Keratinocyte (primary cell): ENCODE measurements at regions not wholly inside any gene's neighbourhood (a gene's known extent, or its start where the extent isn't known, plus 50 kb on each side); places are given as distances from the start of the nearest gene placed in this dataset.

ENCODE experiments used
- DNase-seq: peaks from one replicate; pipeline ENCODE4 v3.0.0-alpha.2; 2011; ENCODE audit warnings: low read depth, missing footprints, low spot score
- FAIRE-seq: peaks from 2 replicates; lab custom pipeline; 2011; peaks lifted over from hg19 to GRCh38; lab: Jason Lieb, UNC
- H2AFZ ChIP-seq: 2 replicates; pipeline ENCODE4 v1.6.0; 2012; ENCODE audit warnings: low read length, control low read depth, inconsistent platforms; ENCODE audit not compliant: control insufficient read depth
- H3K27ac ChIP-seq: 2 replicates; pipeline ENCODE4 v1.5.1; 2011; ENCODE audit warnings: low read length; ENCODE audit not compliant: control insufficient read depth, insufficient read depth
- H3K27me3 ChIP-seq: 3 replicates; pipeline ENCODE4 v1.6.0; 2011; ENCODE audit warnings: low read length; ENCODE audit not compliant: control insufficient read depth, insufficient read depth; ENCODE audit errors: extremely low read depth
- H3K36me3 ChIP-seq, 2 experiments: 2 replicates in 1 of 2; 3 replicates in 1 of 2; pipeline ENCODE4 v1.5.1; 2011; ENCODE audit warnings: low read length in 2 of 2, mild to moderate bottlenecking in 1 of 2; ENCODE audit not compliant: control insufficient read depth in 2 of 2, insufficient read depth in 2 of 2; ENCODE audit errors: extremely low read depth in 1 of 2
- H3K4me1 ChIP-seq: 3 replicates; pipeline ENCODE4 v1.5.1; 2011; ENCODE audit warnings: low read length; ENCODE audit not compliant: control insufficient read depth, insufficient read depth; ENCODE audit errors: extremely low read depth
- H3K4me2 ChIP-seq: 3 replicates; pipeline ENCODE4 v1.6.0; 2011; ENCODE audit warnings: low read depth, low read length; ENCODE audit not compliant: control insufficient read depth, insufficient read depth; ENCODE audit errors: extremely low read depth
- H3K4me3 ChIP-seq, 3 experiments: fragments of 200-600 bp in 1 of 3; sonication (generic) in 1 of 3; 2 replicates in 2 of 3; 3 replicates in 1 of 3; pipeline ENCODE4 v1.5.1; 2011 to 2016; ENCODE audit warnings: low read length in 3 of 3, mild to moderate bottlenecking in 3 of 3, control low read depth in 2 of 3, inconsistent platforms in 1 of 3, low read depth in 1 of 3, mixed read lengths in 1 of 3, mixed run types in 1 of 3, moderate library complexity in 1 of 3; ENCODE audit not compliant: control insufficient read depth in 2 of 3, insufficient read depth in 2 of 3; ENCODE audit errors: extremely low read depth in 1 of 3
- H3K79me2 ChIP-seq: 2 replicates; pipeline ENCODE4 v1.6.0; 2012; ENCODE audit warnings: low read length; ENCODE audit not compliant: control insufficient read depth, insufficient read depth
- H3K9ac ChIP-seq: 3 replicates; pipeline ENCODE4 v1.6.0; 2011; ENCODE audit warnings: low read length; ENCODE audit not compliant: control insufficient read depth, insufficient read depth; ENCODE audit errors: extremely low read depth
- H3K9me1 ChIP-seq: 3 replicates; pipeline ENCODE4 v1.6.0; 2011; ENCODE audit warnings: low read length; ENCODE audit not compliant: control insufficient read depth, insufficient read depth; ENCODE audit errors: extremely low read depth
- H3K9me3 ChIP-seq: 2 replicates; pipeline ENCODE4 v1.5.1; 2012; ENCODE audit warnings: low read depth, low read length; ENCODE audit not compliant: control insufficient read depth
- H4K20me1 ChIP-seq: 3 replicates; pipeline ENCODE4 v1.6.0; 2011; ENCODE audit warnings: low read length; ENCODE audit not compliant: control insufficient read depth, insufficient read depth; ENCODE audit errors: extremely low read depth
- EZH2 ChIP-seq: IDR thresholded peaks from one replicate; pipeline ENCODE4 v1.6.1; 2012; ENCODE audit warnings: inconsistent platforms, mild to moderate bottlenecking, low read length, moderate library complexity
- dilution Hi-C: fragments of 300-500 bp; cut with MboI; formaldehyde crosslinking; loops from one replicate; pipeline ENCODE4 v1.7.0; 2020; ENCODE audit warnings: low sequenced_read_pairs; ENCODE audit not compliant: extremely low pct_ligation_motif_present
- TF ChIP-seq, protein P1 (sequence below), 3 experiments: IDR thresholded peaks in 1 of 3; conservative IDR thresholded peaks in 1 of 3; optimal IDR thresholded peaks in 1 of 3; 2 replicates in 2 of 3; 3 replicates in 1 of 3; pipeline versions ENCODE3 to v1.5.1; 2011; ENCODE audit warnings: low read length in 3 of 3, mild to moderate bottlenecking in 3 of 3, moderate library complexity in 2 of 3, control low read depth in 1 of 3, inconsistent platforms in 1 of 3; ENCODE audit not compliant: insufficient read depth in 2 of 3; ENCODE audit errors: extremely low read depth in 1 of 3

DNA sequence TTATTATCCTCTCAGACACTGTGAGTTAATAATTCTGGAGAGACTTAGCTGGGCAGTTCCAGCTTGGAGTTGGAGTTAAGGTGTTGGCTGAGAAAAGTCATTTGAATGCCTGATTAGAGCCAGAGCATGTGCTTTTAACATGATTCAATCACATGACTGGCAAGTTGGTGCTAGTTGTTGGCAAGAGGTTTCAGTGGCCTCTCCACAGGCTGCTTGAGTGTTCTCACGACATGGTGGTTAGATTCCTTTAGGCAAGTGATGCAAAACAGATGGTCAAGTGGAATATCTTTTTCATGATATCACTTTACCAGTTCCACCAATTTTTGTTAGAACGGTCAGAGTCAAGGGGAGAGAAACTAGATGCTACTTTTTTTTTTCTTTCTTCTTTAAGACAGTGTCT, 262.7 kb upstream of the FN1 start:
- Histone ChIP-seq H3K9me3 (peaks cover 1% of the 10 kb centered on the region), H3K4me2 (no peak overlapping the region), H3K4me1 (peaks cover 10% of the 10 kb centered on the region), H3K27me3 (no peaks in the 10 kb centered on the region), H3K9me1 (no peaks in the 10 kb centered on the region), H2AFZ (no peak overlapping the region), H3K79me2 (no peaks in the 10 kb centered on the region), H3K36me3 (no peaks in the 10 kb centered on the region), H3K27ac (peak overlapping the region; percentile 50), H4K20me1 (no peaks in the 10 kb centered on the region), H3K4me3 (no peak overlapping the region), H3K9ac (no peak overlapping the region)
- dilution Hi-C loops = no loop called here
- TF ChIP-seq EZH2 = no peak
- TF ChIP-seq, protein P1, sequence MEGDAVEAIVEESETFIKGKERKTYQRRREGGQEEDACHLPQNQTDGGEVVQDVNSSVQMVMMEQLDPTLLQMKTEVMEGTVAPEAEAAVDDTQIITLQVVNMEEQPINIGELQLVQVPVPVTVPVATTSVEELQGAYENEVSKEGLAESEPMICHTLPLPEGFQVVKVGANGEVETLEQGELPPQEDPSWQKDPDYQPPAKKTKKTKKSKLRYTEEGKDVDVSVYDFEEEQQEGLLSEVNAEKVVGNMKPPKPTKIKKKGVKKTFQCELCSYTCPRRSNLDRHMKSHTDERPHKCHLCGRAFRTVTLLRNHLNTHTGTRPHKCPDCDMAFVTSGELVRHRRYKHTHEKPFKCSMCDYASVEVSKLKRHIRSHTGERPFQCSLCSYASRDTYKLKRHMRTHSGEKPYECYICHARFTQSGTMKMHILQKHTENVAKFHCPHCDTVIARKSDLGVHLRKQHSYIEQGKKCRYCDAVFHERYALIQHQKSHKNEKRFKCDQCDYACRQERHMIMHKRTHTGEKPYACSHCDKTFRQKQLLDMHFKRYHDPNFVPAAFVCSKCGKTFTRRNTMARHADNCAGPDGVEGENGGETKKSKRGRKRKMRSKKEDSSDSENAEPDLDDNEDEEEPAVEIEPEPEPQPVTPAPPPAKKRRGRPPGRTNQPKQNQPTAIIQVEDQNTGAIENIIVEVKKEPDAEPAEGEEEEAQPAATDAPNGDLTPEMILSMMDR (optimal IDR thresholded peaks at IDR 0.05 in 1 of 3, IDR thresholded peaks at IDR 0.05 in 1 of 3, conservative IDR thresholded peaks at IDR 0.05 in 1 of 3; ENCODE audit: extremely low read depth in 1 of 3, insufficient read depth in 2 of 3, low read length in 3 of 3) = no peak
- FAIRE-seq (peak; percentile 90), DNase-seq (peak; percentile 81)

DNA sequence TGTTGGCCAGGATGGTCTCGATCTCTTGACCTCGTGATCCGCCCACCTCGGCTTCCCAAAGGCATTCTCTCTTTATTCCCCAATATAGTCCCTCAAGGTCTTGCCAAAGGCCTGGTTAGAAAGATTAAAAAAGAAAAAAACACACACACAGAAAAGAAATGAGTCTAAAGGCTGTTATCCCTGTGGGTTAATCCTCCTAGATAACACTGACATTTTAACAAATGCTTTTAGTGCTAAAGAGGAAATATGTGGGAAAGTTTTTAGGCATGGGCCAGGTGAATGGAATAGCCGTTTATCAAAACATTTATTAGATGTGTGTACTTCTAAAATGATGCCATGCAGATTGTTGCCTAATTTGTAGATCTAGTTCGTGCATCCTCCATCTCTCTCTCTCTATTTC, 261.6 kb upstream of the FN1 start:
- DNase-seq = no peak
- no peaks in the 10 kb centered on the region for H3K27me3 ChIP-seq
- H3K4me2 ChIP-seq = no peak overlapping the region
- TF ChIP-seq, protein P1 (optimal IDR thresholded peaks at IDR 0.05 in 1 of 3, IDR thresholded peaks at IDR 0.05 in 1 of 3, conservative IDR thresholded peaks at IDR 0.05 in 1 of 3; ENCODE audit: extremely low read depth in 1 of 3, insufficient read depth in 2 of 3, low read length in 3 of 3) = no peak
- TF ChIP-seq EZH2 = no peak
- H3K4me1 ChIP-seq = peaks cover 16% of the 10 kb centered on the region
- H3K27ac ChIP-seq = no peak overlapping the region
- H3K9me1 ChIP-seq = no peaks in the 10 kb centered on the region
- H3K4me3 ChIP-seq = no peak overlapping the region
- no peaks in the 10 kb centered on the region for H3K36me3 ChIP-seq
- dilution Hi-C loops = no loop called here
- no peak overlapping the region for H2AFZ ChIP-seq
- H3K9ac ChIP-seq = no peak overlapping the region
- H3K79me2 ChIP-seq = no peaks in the 10 kb centered on the region
- FAIRE-seq = no peak
- no peaks in the 10 kb centered on the region for H4K20me1 ChIP-seq
- H3K9me3 ChIP-seq = peaks cover 1% of the 10 kb centered on the region
